Stomach (tissue), 8 donors: ENCODE measurements at regions not wholly inside any gene's neighbourhood (a gene's known extent, or its start where the extent isn't known, plus 50 kb on each side); places are given as distances from the start of the nearest gene placed in this dataset.

Source experiments
- DNase-seq, 2 donors: peaks; one replicate each; pipeline versions ENCODE4 v3.0.0 to v3.0.0-alpha.2; 2013 to 2019
- H3K27ac ChIP-seq, 5 donors: fragments of 200-600 bp in 4 of 5; sonication (generic) in 4 of 5; one replicate each; pipeline ENCODE4 v1.5.1; 2013 to 2019; ENCODE audit warnings: mild to moderate bottlenecking in 1 of 5, moderate library complexity in 1 of 5
- H3K27me3 ChIP-seq, 3 donors: fragments of 200-600 bp; sonication (generic); one replicate each; pipeline ENCODE4 v1.5.1; 2017 to 2019; ENCODE audit warnings: mixed run types in 1 of 3
- H3K36me3 ChIP-seq, 4 donors: fragments of 200-600 bp; sonication (generic); 1 replicate in 3 of 4; 2 replicates in 1 of 4; pipeline ENCODE4 v1.5.1; 2016 to 2019
- H3K4me1 ChIP-seq, 4 donors: fragments of 200-600 bp; sonication (generic); one replicate each; pipeline ENCODE4 v1.5.1; 2016 to 2019
- H3K4me3 ChIP-seq, 4 donors: fragments of 200-600 bp; sonication (generic) in 3 of 4; one replicate each; pipeline ENCODE4 v1.5.1; 2016 to 2019; ENCODE audit warnings: mild to moderate bottlenecking in 1 of 4
- H3K9me3 ChIP-seq, 4 donors: fragments of 200-600 bp; sonication (generic); one replicate each; pipeline ENCODE4 v1.5.1; 2016 to 2019
- EP300 ChIP-seq: sonication (generic); formaldehyde crosslinking; IDR thresholded peaks from one replicate; pipeline ENCODE4 v1.6.1; 2017; ENCODE audit warnings: antibody characterized with exemption
- POLR2A ChIP-seq, 4 donors: fragments of 450-650 bp; IDR thresholded peaks; one replicate each; pipeline ENCODE4 v1.6.1; 2016; ENCODE audit warnings: antibody characterized with exemption in 4 of 4, control low read depth in 2 of 4, mild to moderate bottlenecking in 1 of 4, moderate library complexity in 1 of 4
- POLR2AphosphoS5 ChIP-seq, 3 donors: sonication (generic); formaldehyde crosslinking; IDR thresholded peaks; one replicate each; pipeline ENCODE4 v1.6.1; 2016; ENCODE audit warnings: antibody characterized with exemption in 3 of 3
- WGBS, 5 donors: extraction: QIAGEN DNeasy Blood & Tissue Kit in 3 of 5; methylation state at CpG; one replicate each; pipeline versions ENCODE4 v1.1.5 to v1.1.7; 2013 to 2018; 5-methylcytosine and 5-hydroxymethylcytosine counted together
- intact Hi-C: fragments of 100-400 bp; cut with DNase I; formaldehyde crosslinking; loops from one replicate; pipeline ENCODE4 v1.15.1; 2023; ENCODE audit warnings: low total_unique reads
- TF ChIP-seq, protein P1 (sequence below), 7 experiments: fragments of 450-650 bp in 4 of 7; fragments of 200-600 bp in 3 of 7; sonication (generic) in 3 of 7; IDR thresholded peaks; one replicate each; pipeline ENCODE4 v1.5.1; 2016 to 2019; ENCODE audit warnings: antibody characterized with exemption in 7 of 7, control low read depth in 2 of 7, mild to moderate bottlenecking in 1 of 7
- donor health status: healthy with polysubstance abuse.
- donor health status: Bipolar disorder and iron deficiency.
- donor health status: healthy.

DNA sequence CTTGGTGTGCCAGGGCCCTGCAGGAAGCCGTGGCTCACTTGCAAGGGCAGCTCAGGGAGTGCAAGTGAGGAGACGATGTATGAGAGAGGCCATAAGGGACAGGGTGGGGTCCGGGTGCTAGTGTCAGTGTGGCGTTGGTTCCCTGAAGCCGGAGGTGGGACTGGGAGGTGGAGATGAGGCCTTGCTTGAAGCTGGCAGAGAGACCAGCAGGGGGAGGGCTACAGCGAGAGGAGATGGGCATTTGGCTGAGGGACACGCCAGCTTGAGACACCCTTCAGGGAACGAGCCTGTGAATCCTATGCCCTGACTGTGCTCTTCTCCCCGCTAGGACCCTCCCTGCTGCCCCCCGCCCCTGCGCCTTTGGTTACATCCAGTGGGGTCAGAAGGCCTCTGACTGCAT lies 529.1 kb downstream of the TCERG1L start:
- Histone ChIP-seq H3K27ac (no peak overlapping the region), H3K4me3 (no peak overlapping the region), H3K4me1 (no peaks in the 10 kb centered on the region), H3K9me3 (no peaks in the 10 kb centered on the region), H3K36me3 (no peaks in the 10 kb centered on the region), H3K27me3 (peaks cover 0 to 30% (median 0%) of the 10 kb centered on the region in 3 donors)
- intact Hi-C loops: no loop called here
- WGBS, 5 donors: 52 to 66% (median 60%) methylated on average over 10 to 11 of the region's 11 CpGs
- no peak for TF ChIP-seq EP300
- TF ChIP-seq POLR2AphosphoS5 (IDR thresholded peaks at IDR 0.05): no peak
- TF ChIP-seq, protein P1, sequence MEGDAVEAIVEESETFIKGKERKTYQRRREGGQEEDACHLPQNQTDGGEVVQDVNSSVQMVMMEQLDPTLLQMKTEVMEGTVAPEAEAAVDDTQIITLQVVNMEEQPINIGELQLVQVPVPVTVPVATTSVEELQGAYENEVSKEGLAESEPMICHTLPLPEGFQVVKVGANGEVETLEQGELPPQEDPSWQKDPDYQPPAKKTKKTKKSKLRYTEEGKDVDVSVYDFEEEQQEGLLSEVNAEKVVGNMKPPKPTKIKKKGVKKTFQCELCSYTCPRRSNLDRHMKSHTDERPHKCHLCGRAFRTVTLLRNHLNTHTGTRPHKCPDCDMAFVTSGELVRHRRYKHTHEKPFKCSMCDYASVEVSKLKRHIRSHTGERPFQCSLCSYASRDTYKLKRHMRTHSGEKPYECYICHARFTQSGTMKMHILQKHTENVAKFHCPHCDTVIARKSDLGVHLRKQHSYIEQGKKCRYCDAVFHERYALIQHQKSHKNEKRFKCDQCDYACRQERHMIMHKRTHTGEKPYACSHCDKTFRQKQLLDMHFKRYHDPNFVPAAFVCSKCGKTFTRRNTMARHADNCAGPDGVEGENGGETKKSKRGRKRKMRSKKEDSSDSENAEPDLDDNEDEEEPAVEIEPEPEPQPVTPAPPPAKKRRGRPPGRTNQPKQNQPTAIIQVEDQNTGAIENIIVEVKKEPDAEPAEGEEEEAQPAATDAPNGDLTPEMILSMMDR (IDR thresholded peaks at IDR 0.05): no peak
- TF ChIP-seq POLR2A (IDR thresholded peaks at IDR 0.05): no peak
- no peak for DNase-seq

DNA sequence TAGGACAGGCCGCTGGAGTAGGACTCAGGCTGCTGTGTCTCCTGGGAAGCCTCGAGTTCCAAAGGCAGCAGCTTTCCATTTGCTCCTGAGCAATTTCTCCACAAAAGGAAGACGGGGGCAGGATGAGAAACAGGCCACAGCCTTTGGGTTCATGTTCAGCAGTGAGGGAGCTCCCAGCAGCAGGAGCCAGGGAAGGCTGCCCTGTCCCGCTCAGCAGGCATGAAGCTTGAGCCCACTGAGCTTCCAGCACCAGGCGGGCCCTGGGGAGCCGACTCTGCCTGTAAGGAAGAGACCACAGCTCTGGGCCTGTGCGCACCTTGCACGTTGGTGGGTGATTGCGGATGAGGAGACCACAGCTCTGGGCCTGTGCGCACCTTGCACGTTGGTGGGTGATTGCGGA lies 527.2 kb downstream of the TCERG1L start:
- Histone ChIP-seq H3K4me3 (no peak overlapping the region), H3K9me3 (no peaks in the 10 kb centered on the region), H3K36me3 (no peaks in the 10 kb centered on the region), H3K27ac (no peak overlapping the region), H3K27me3 (peaks cover 0 to 30% (median 0%) of the 10 kb centered on the region in 3 donors), H3K4me1 (no peaks in the 10 kb centered on the region)
- intact Hi-C loops: no loop called here
- 81 to 90% (median 86%) methylated on average over 2 to 12 of the region's 12 CpGs for WGBS, 5 donors
- TF ChIP-seq POLR2AphosphoS5 (IDR thresholded peaks at IDR 0.05): no peak
- no peak for DNase-seq

DNA sequence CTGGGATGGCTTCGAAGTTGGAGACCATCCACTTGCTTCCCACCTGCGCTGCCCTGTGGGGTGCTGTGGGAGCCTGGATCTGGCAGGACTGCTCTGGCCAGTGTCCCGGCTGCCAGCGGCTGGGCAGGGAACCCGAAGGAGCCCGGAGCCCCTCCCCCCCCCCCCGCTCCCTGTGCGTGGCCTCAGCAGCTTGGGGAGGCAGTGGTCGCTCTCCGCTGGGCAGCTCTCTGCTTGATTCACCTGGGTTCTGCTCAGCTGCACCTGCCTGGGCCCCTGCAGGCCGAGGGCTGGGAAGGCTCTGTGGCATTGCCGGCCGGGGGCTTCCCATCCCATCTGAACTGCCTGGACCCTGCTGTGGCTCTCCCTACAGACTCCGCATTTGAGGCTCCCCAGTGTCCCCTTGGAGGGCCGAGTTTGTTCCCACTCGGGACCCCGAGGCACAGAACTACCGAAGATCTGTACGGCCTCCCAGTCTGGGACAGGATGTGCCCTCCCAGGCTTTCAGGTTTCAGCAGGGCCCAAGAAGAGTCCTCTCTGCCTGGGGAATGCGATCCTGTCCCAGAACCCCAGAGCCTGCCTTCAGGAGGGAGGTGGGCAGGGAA lies 525.1 kb downstream of the TCERG1L start:
- intact Hi-C loops: no loop called here
- WGBS, 5 donors: 76 to 83% (median 80%) methylated on average over 13 to 20 of the region's 20 CpGs

DNA sequence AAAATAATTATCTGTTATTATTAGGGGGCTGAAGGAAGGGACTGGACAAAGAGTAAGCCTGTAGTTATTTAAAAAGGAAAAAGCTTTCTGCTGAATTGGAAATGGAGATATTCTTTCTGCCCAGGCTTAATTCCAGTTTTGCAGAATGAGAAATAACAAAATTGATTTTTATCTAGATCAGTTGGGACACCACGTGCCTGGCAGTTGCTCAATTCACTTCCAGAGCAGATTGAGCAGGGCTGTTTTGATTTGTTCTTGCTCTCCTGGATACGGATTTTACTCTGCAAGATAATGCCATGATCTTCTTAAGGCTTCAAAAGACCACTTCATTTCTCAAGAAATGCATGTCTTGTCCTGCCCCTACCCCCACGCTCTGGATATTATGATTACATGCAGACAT lies 524.3 kb downstream of the TCERG1L start:
- WGBS, 5 donors: 35 to 52% (median 37%) methylated on average over 3 of the region's 3 CpGs
- Histone ChIP-seq H3K27me3 (peaks cover 0 to 30% (median 0%) of the 10 kb centered on the region in 3 donors), H3K4me1 (no peaks in the 10 kb centered on the region), H3K9me3 (peaks cover 0 to 6% (median 0%) of the 10 kb centered on the region in 4 donors), H3K4me3 (no peak overlapping the region), H3K27ac (no peak overlapping the region), H3K36me3 (no peaks in the 10 kb centered on the region)
- DNase-seq: no peak
- TF ChIP-seq, protein P1 (IDR thresholded peaks at IDR 0.05): no peak
- TF ChIP-seq POLR2A (IDR thresholded peaks at IDR 0.05): no peak
- no peak for TF ChIP-seq POLR2AphosphoS5 (IDR thresholded peaks at IDR 0.05)
- no peak for TF ChIP-seq EP300
- intact Hi-C loops: no loop called here

More for the DNA sequence above, 525.1 kb downstream of the TCERG1L start:
- no peaks in the 10 kb centered on the region for H3K9me3 ChIP-seq
- no peaks in the 10 kb centered on the region for H3K36me3 ChIP-seq
- H3K4me3 ChIP-seq: no peak overlapping the region
- TF ChIP-seq, protein P1 (IDR thresholded peaks at IDR 0.05): no peak
- TF ChIP-seq EP300 (no peak), POLR2A (IDR thresholded peaks at IDR 0.05) (no peak), POLR2AphosphoS5 (IDR thresholded peaks at IDR 0.05) (no peak)
- H3K27ac ChIP-seq: no peak overlapping the region
- peaks cover 0 to 28% (median 0%) of the 10 kb centered on the region in 3 donors for H3K27me3 ChIP-seq
- no peaks in the 10 kb centered on the region for H3K4me1 ChIP-seq
- DNase-seq: no peak

DNA sequence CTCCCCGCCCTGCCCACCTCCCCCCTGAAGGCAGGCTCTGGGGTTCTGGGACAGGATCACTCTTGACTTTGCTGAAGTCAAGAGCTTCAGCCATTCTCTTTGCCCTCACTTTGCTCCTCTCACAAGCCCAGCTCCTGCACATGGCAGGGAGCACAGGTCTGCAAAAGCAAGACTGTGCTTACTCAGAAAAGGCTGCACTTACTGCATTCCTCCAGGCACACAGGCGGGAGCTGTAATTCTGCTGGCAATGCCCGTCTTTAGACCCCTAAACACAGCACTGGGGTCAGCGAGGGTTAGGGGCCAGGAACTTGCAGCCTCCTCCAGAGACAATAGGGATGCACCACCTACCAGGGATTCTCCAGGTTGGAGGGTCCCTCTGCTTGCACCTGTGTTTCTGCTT lies 523.7 kb downstream of the TCERG1L start:
- Histone ChIP-seq H3K27ac (no peak overlapping the region), H3K9me3 (peaks cover 0 to 12% (median 0%) of the 10 kb centered on the region in 4 donors), H3K4me1 (no peaks in the 10 kb centered on the region), H3K36me3 (no peaks in the 10 kb centered on the region), H3K27me3 (peaks cover 0 to 30% (median 0%) of the 10 kb centered on the region in 3 donors), H3K4me3 (no peak overlapping the region)
- WGBS, 5 donors: 30 to 61% (median 43%) methylated on average over 4 of the region's 4 CpGs
- TF ChIP-seq POLR2AphosphoS5 (IDR thresholded peaks at IDR 0.05) (no peak), EP300 (no peak), POLR2A (IDR thresholded peaks at IDR 0.05) (no peak)
- TF ChIP-seq, protein P1 (IDR thresholded peaks at IDR 0.05): no peak
- intact Hi-C loops: no loop called here
- no peak for DNase-seq
